ENCODE measurements at regions not wholly inside any gene's neighbourhood (a gene's known extent, or its start where the extent isn't known, plus 50 kb on each side); places are given as distances from the start of the nearest gene placed in this dataset.

DNA sequence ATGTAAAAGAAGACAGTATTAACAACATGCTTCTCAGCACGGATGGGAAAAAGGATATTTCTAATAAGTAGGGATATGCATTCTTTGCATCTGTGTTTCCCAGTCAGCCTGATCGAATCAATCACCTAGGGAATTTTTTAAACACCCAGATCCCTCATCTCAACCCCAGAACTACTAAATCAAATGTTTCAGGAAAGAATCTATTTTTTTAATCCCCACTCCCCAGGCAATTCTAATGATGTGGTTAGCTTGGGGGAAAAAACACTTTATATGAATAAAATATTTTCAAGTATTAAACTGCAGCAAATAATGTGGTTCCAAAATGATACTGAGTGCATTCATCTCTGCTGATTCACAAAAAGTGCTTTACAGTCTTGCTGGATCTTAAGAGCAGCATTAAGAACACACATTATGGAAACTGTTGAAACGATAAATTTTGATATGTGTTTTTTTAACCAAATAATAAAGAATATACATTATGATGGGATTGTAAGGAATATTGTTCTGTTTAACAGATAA is 68.7 kb upstream of the GUCY1A1 start:
- in situ Hi-C loops (cut with HindIII; ENCODE audit: low pct_ligation_motif_present, low sequenced_read_pairs) = no loop called here
- Histone ChIP-seq H3K36me3 (replicated peaks) (no peaks in the 10 kb centered on the region), H3K4me3 (ENCODE audit: low read depth, low read length) (no peak overlapping the region), H3K27me3 (replicated peaks) (no peaks in the 10 kb centered on the region), H3K27ac (no peak overlapping the region)
- TF ChIP-seq CTCF (IDR thresholded peaks at IDR 0.05; ENCODE audit: low read depth, low read length, missing control alignments) = no peak
- no peak for DNase-seq

DNA sequence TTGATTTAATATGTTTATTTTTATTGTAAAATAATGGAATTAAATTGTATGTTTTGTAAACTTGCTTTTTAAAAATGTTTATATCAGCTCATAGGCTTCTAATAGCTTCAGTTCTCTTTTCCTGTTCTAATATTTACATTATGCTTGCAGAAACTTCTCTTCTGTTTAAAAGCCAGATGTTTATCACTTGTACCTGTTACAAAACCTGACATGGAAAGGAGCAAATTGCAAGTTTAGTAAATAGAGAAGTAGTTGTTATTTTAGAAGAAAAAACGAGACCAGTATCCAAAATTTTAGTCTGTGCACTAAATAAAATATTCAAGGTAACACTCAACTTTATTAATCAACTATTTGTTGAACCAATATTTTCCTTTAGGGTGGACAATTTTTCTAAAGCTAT is 69.4 kb upstream of the GUCY1A1 start:
- Histone ChIP-seq H3K4me3 (ENCODE audit: low read depth, low read length) (no peak overlapping the region), H3K27ac (no peak overlapping the region), H3K36me3 (replicated peaks) (no peaks in the 10 kb centered on the region), H3K27me3 (replicated peaks) (no peaks in the 10 kb centered on the region)
- DNase-seq = no peak
- no peak for TF ChIP-seq CTCF (IDR thresholded peaks at IDR 0.05; ENCODE audit: low read depth, low read length, missing control alignments)
- in situ Hi-C loops (cut with HindIII; ENCODE audit: low pct_ligation_motif_present, low sequenced_read_pairs) = no loop called here

DNA sequence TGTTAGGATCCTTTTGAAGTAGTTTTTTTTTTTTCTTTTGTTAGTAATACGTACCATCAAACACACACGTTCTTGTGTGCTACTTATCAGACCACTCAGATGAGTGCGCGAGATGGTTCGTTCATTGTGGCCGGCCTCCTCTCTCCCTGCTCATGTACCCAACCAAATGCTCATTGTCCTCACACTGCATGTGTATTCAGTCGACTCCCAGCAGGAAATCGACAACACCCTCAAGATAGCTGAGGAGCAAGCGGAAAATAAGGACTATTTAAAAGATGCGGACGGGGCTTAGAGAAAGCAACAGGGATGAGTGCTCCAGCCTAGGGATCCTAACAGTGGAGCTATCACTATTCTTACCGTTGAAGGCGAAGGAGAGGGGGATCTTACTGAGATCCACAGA is 72.9 kb upstream of the GUCY1A1 start:
- no peak for DNase-seq
- TF ChIP-seq CTCF (IDR thresholded peaks at IDR 0.05; ENCODE audit: low read depth, low read length, missing control alignments) = no peak
- Histone ChIP-seq H3K27ac (no peak overlapping the region), H3K27me3 (replicated peaks) (no peaks in the 10 kb centered on the region), H3K36me3 (replicated peaks) (no peaks in the 10 kb centered on the region), H3K4me3 (ENCODE audit: low read depth, low read length) (no peak overlapping the region)
- in situ Hi-C loops (cut with HindIII; ENCODE audit: low pct_ligation_motif_present, low sequenced_read_pairs) = no loop called here

- Histone ChIP-seq H3K4me3 (ENCODE audit: low read depth, low read length) (no peak overlapping the region), H3K27me3 (replicated peaks) (no peaks in the 10 kb centered on the region), H3K27ac (no peak overlapping the region), H3K36me3 (replicated peaks) (no peaks in the 10 kb centered on the region)
- in situ Hi-C loops (cut with HindIII; ENCODE audit: low pct_ligation_motif_present, low sequenced_read_pairs) = no loop called here
- DNase-seq = no peak
- TF ChIP-seq CTCF (IDR thresholded peaks at IDR 0.05; ENCODE audit: low read depth, low read length, missing control alignments) = no peak
Measured at GRCh38 chr4:155592938-155593297, 73.7 kb upstream of the GUCY1A1 start.

DNA sequence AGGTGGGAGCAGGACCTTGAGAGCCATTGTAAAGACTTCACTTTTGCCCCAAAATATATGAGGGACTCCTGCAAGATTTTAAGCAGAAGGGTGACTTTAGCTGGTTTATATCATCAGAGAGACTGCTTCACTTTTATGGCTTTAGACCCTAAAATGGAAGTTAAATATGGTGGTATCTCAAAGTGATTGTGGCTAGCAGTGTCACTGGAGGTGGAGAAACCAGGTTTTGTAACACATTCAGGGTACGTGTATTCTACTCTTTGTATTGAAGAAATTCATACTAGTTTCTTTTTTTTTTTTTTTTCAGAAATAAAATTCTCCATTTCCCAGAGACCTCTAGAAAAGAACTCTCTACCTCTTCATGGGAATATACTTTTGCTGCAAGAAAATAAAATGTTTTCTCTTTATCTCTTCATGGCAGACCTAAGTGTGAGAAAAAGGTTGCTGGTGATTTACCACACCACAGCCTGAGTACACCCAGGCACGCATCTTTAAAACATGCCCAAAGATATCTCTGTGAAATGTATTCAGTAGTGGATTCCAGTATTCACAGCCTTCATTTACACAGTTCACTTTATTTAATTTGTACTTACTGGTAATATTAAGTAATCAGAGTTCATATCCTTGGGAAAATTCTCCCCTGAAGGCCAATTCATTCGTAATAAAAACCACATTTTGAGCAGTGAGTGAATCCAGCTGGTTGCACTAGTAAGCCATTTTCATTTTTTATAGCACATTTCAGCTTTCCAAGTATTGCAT is 74.3 kb upstream of the GUCY1A1 start:
- no peaks in the 10 kb centered on the region for H3K27me3 ChIP-seq (replicated peaks)
- TF ChIP-seq CTCF (IDR thresholded peaks at IDR 0.05; ENCODE audit: low read depth, low read length, missing control alignments) = no peak
- H3K36me3 ChIP-seq (replicated peaks) = no peaks in the 10 kb centered on the region
- DNase-seq = no peak
- H3K4me3 ChIP-seq (ENCODE audit: low read depth, low read length) = no peak overlapping the region
- in situ Hi-C loops (cut with HindIII; ENCODE audit: low pct_ligation_motif_present, low sequenced_read_pairs) = no loop called here
- no peak overlapping the region for H3K27ac ChIP-seq

DNA sequence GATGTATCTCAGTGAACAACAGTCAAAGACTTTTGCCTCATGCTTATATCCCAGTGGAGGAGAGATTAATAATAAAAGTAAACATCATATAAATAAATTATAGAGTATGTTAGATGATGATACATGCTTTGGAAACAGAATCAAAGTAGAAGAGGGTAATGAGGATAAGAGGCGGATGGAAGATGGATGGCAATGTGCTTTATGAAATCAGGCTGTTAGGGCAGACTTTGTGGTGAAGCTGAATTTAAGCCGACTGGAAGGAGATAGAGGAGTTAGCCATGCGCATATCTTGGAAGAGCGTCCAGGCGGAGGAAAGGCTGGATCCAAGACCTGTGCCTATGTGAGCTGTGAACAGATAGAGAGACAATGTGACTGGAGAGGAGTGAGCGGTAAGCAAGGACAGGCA is 74.9 kb upstream of the GUCY1A1 start:
- Histone ChIP-seq H3K36me3 (replicated peaks) (no peaks in the 10 kb centered on the region), H3K27me3 (replicated peaks) (no peaks in the 10 kb centered on the region), H3K27ac (no peak overlapping the region), H3K4me3 (ENCODE audit: low read depth, low read length) (no peak overlapping the region)
- in situ Hi-C loops (cut with HindIII; ENCODE audit: low pct_ligation_motif_present, low sequenced_read_pairs) = no loop called here
- no peak for TF ChIP-seq CTCF (IDR thresholded peaks at IDR 0.05; ENCODE audit: low read depth, low read length, missing control alignments)
- DNase-seq = no peak
